H1 (cell line): ENCODE measurements at regions not wholly inside any gene's neighbourhood (a gene's known extent, or its start where the extent isn't known, plus 50 kb on each side); places are given as distances from the start of the nearest gene placed in this dataset.

ENCODE experiments used
- CTCF ChIA-PET: fragments of 300-600 bp; sonication (Branson Sonifier 250); formaldehyde crosslinking; loops from one replicate; lab custom pipeline; 2021; ENCODE audit not compliant: partially characterized antibody; lab: Charles Lee
- POLR2A ChIA-PET: fragments of 300-600 bp; sonication (Branson Sonifier 250); formaldehyde crosslinking; loops from one replicate; lab custom pipeline; 2021; ENCODE audit warnings: inconsistent platforms; ENCODE audit not compliant: partially characterized antibody; lab: Charles Lee
- DNase-seq, 2 experiments: peaks; one replicate each; pipeline versions ENCODE4 v3.0.0 to v3.0.0-alpha.2; 2010 to 2022; ENCODE audit warnings: low spot score in 2 of 2, low read depth in 1 of 2, mixed read lengths in 1 of 2
- FAIRE-seq: peaks from 2 replicates; lab custom pipeline; 2011; peaks lifted over from hg19 to GRCh38; lab: Jason Lieb, UNC
- H2AFZ ChIP-seq: 2 replicates; pipeline ENCODE4 v1.8.1; 2012; ENCODE audit warnings: low read length, inconsistent platforms
- H2AK5ac ChIP-seq: 2 replicates; pipeline ENCODE4 v1.6.1; 2013; ENCODE audit warnings: low read depth, low read length
- H2BK120ac ChIP-seq: replicated peaks from 2 replicates; pipeline ENCODE3; 2013; ENCODE audit warnings: low read depth, low read length, inconsistent platforms
- H2BK12ac ChIP-seq: 2 replicates; pipeline ENCODE4 v1.6.1; 2013; ENCODE audit warnings: low read depth, low read length
- H2BK15ac ChIP-seq: 2 replicates; pipeline ENCODE4 v1.6.1; 2013; ENCODE audit warnings: low read length
- H2BK20ac ChIP-seq: 2 replicates; pipeline ENCODE4 v1.6.1; 2013; ENCODE audit warnings: low read length
- H2BK5ac ChIP-seq: 2 replicates; pipeline ENCODE4 v1.6.1; 2013; ENCODE audit warnings: low read depth, low read length
- H3K14ac ChIP-seq: 2 replicates; pipeline ENCODE4 v1.6.1; 2013; ENCODE audit warnings: inconsistent platforms; ENCODE audit not compliant: insufficient read length
- H3K18ac ChIP-seq: 2 replicates; pipeline ENCODE4 v1.6.1; 2013; ENCODE audit warnings: low read length; ENCODE audit errors: extremely low read depth
- H3K23ac ChIP-seq: 2 replicates; pipeline ENCODE4 v1.6.1; 2013; ENCODE audit warnings: inconsistent platforms; ENCODE audit not compliant: insufficient read length
- H3K23me2 ChIP-seq: 2 replicates; pipeline ENCODE4 v1.6.1; 2013; ENCODE audit warnings: low read depth, low read length
- H3K27ac ChIP-seq: 2 replicates; pipeline ENCODE4 v1.6.1; 2011; ENCODE audit warnings: low read depth, low read length, inconsistent platforms
- H3K27me3 ChIP-seq, 4 experiments: replicated peaks in 1 of 4; 1 replicate in 1 of 4; 2 replicates in 3 of 4; pipeline versions ENCODE4 v1.6.1 to v1.8.1; 2011 to 2013; ENCODE audit warnings: low read length in 3 of 4, mild to moderate bottlenecking in 3 of 4, inconsistent platforms in 2 of 4, mixed read lengths in 2 of 4, moderate library complexity in 1 of 4; ENCODE audit not compliant: control insufficient read depth in 3 of 4, insufficient read depth in 3 of 4; ENCODE audit errors: extremely low read depth in 1 of 4
- H3K36me3 ChIP-seq, 4 experiments: 2 replicates each; pipeline versions ENCODE4 v1.6.1 to v1.8.1; 2011 to 2013; ENCODE audit warnings: mild to moderate bottlenecking in 4 of 4, low read length in 3 of 4, moderate library complexity in 2 of 4, control low read depth in 1 of 4, inconsistent platforms in 1 of 4; ENCODE audit not compliant: insufficient read depth in 4 of 4, control insufficient read depth in 2 of 4
- H3K4ac ChIP-seq: replicated peaks from 2 replicates; pipeline ENCODE3; 2013; ENCODE audit warnings: low read length, low read depth, mixed read lengths, inconsistent platforms; ENCODE audit not compliant: insufficient read length
- H3K4me1 ChIP-seq, 4 experiments: replicated peaks in 1 of 4; 1 replicate in 1 of 4; 2 replicates in 3 of 4; pipeline versions ENCODE4 v1.6.1 to v1.8.1; 2011 to 2013; ENCODE audit warnings: low read length in 3 of 4, inconsistent platforms in 2 of 4, mixed read lengths in 1 of 4; ENCODE audit not compliant: insufficient read depth in 4 of 4, control insufficient read depth in 3 of 4
- H3K4me2 ChIP-seq, 2 experiments: 2 replicates each; pipeline versions ENCODE4 v1.6.1 to v1.8.1; 2011 to 2013; ENCODE audit warnings: low read depth in 2 of 2, low read length in 2 of 2, control low read depth in 1 of 2, inconsistent platforms in 1 of 2, mild to moderate bottlenecking in 1 of 2; ENCODE audit not compliant: insufficient read depth in 1 of 2
- H3K4me3 ChIP-seq, 4 experiments: fragments of 200-600, 300-600 bp in 1 of 4; sonication (generic), shearing (Covaris generic), sonication (Bioruptor Twin) in 1 of 4; 2 replicates each; pipeline versions ENCODE4 v1.5.1 to v1.8.1; 2011 to 2016; ENCODE audit warnings: low read length in 4 of 4, low read depth in 3 of 4, control low read depth in 2 of 4, inconsistent platforms in 2 of 4, mild to moderate bottlenecking in 2 of 4, mixed read lengths in 1 of 4, moderate library complexity in 1 of 4; ENCODE audit not compliant: insufficient read depth in 2 of 4; ENCODE audit errors: extremely low read depth in 1 of 4
- H3K56ac ChIP-seq: replicated peaks from 2 replicates; pipeline ENCODE3; 2013; ENCODE audit warnings: low read depth, mild to moderate bottlenecking, mixed read lengths, low read length, inconsistent platforms; ENCODE audit not compliant: insufficient read length
- H3K79me1 ChIP-seq: 2 replicates; pipeline ENCODE4 v1.6.1; 2013; ENCODE audit warnings: low read depth, low read length, control low read depth
- H3K79me2 ChIP-seq, 2 experiments: 2 replicates each; pipeline versions ENCODE4 v1.6.1 to v1.8.1; 2012 to 2013; ENCODE audit warnings: low read length in 2 of 2, mild to moderate bottlenecking in 2 of 2, inconsistent platforms in 1 of 2; ENCODE audit not compliant: insufficient read depth in 2 of 2, control insufficient read depth in 1 of 2
- H3K9ac ChIP-seq, 4 experiments: replicated peaks in 1 of 4; 1 replicate in 1 of 4; 2 replicates in 3 of 4; pipeline versions ENCODE4 v1.6.1 to v1.8.1; 2011 to 2013; ENCODE audit warnings: low read depth in 3 of 4, low read length in 3 of 4, control low read depth in 2 of 4, mild to moderate bottlenecking in 2 of 4, moderate library complexity in 2 of 4, inconsistent platforms in 1 of 4; ENCODE audit errors: extremely low read depth in 1 of 4
- H3K9me3 ChIP-seq, 2 experiments: 2 replicates each; pipeline versions ENCODE4 v1.6.1 to v1.8.1; 2012 to 2013; ENCODE audit warnings: mild to moderate bottlenecking in 2 of 2, moderate library complexity in 2 of 2, control low read depth in 1 of 2, inconsistent platforms in 1 of 2, low read depth in 1 of 2, low read length in 1 of 2, mixed read lengths in 1 of 2; ENCODE audit not compliant: insufficient read depth in 2 of 2
- H4K20me1 ChIP-seq, 2 experiments: replicated peaks in 1 of 2; 2 replicates each; pipeline versions ENCODE3 to v1.8.1; 2011 to 2013; ENCODE audit warnings: inconsistent platforms in 2 of 2, low read length in 2 of 2, mild to moderate bottlenecking in 1 of 2; ENCODE audit not compliant: insufficient read depth in 2 of 2, control insufficient read depth in 1 of 2
- H4K5ac ChIP-seq: 2 replicates; pipeline ENCODE4 v1.6.1; 2013; ENCODE audit warnings: low read length, low read depth, mixed read lengths, inconsistent platforms; ENCODE audit not compliant: insufficient read length
- H4K8ac ChIP-seq: 2 replicates; pipeline ENCODE4 v1.8.0; 2013; ENCODE audit warnings: mild to moderate bottlenecking, moderate library complexity, low read length, inconsistent platforms; ENCODE audit not compliant: insufficient read depth; ENCODE audit errors: extremely low read depth
- H4K91ac ChIP-seq: replicated peaks from 2 replicates; pipeline ENCODE3; 2013; ENCODE audit warnings: low read length, mixed read lengths, inconsistent platforms; ENCODE audit not compliant: insufficient read length
- RBBP5 ChIP-seq: IDR thresholded peaks from 2 replicates; pipeline ENCODE4 v1.7.1; 2012; ENCODE audit warnings: low read depth, mild to moderate bottlenecking, inconsistent platforms, low read length, moderate library complexity, borderline replicate concordance
- SP4 ChIP-seq: IDR thresholded peaks from 2 replicates; pipeline ENCODE4 v1.6.1; 2012; ENCODE audit warnings: low read length, inconsistent platforms
- WGBS, 2 experiments: shearing (Covaris generic) in 1 of 2; methylation state at CpG; one replicate each; pipeline versions ENCODE4 v1.1.6 to v1.1.7; 2013 to 2015; ENCODE audit warnings: low lambda C conversion rate in 2 of 2, mixed read lengths in 2 of 2, inconsistent platforms in 1 of 2, low coverage in 1 of 2, missing lambda C conversion rate in 1 of 2; ENCODE audit not compliant: insufficient replicate concordance in 2 of 2, insufficient coverage in 1 of 2, insufficient read length in 1 of 2; ENCODE audit errors: extremely low coverage in 1 of 2, missing lambda C conversion rate in 1 of 2; 5-methylcytosine and 5-hydroxymethylcytosine counted together

DNA sequence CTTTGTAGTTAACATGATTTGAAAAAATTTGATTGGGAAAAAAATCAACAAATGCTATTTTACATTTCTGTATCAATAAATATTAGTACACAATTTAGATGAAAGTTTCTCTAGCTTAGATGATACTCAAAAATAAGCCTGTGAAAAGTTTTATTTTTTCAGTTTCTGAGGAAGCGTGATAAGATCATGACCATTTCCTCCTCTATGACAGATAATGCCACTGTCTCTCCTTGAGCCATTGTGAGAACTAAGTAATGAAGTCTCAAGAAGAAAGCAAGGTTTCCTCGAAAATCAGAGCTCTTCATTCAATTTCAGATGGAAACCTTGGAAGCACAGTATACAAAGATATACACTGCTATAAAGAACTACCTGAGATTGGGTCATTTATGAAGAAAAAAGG, 395.0 kb downstream of the HDGFL1 start:
- Histone ChIP-seq H3K23me2 (no peaks in the 10 kb centered on the region), H4K20me1 (no peaks in the 10 kb centered on the region), H2BK120ac (no peak overlapping the region), H4K91ac (no peak overlapping the region), H3K4me2 (no peak overlapping the region), H3K27me3 (no peaks in the 10 kb centered on the region), H3K4me3 (no peak overlapping the region), H2AFZ (no peak overlapping the region), H3K27ac (no peak overlapping the region), H3K4me1 (no peaks in the 10 kb centered on the region), H3K36me3 (no peaks in the 10 kb centered on the region), H2BK12ac (no peak overlapping the region), H3K14ac (no peak overlapping the region), H2BK5ac (no peak overlapping the region), H3K9me3 (no peaks in the 10 kb centered on the region), H3K79me2 (no peaks in the 10 kb centered on the region), H4K8ac (no peak overlapping the region), H3K18ac (no peak overlapping the region), H3K56ac (no peak overlapping the region), H2AK5ac (no peak overlapping the region), H4K5ac (no peak overlapping the region), H2BK15ac (no peak overlapping the region), H3K4ac (no peak overlapping the region), H3K23ac (no peak overlapping the region), H3K9ac (no peak overlapping the region), H2BK20ac (no peak overlapping the region), H3K79me1 (no peaks in the 10 kb centered on the region)
- no peak for TF ChIP-seq RBBP5
- TF ChIP-seq SP4, result no peak
- POLR2A ChIA-PET, result no interaction called here
- FAIRE-seq, result no peak
- no peak for DNase-seq
- CTCF ChIA-PET, result interaction anchor here (1.0 kb wide), 1 partner anchor 48 kb away, joined by 4 read pairs; no protein-coding TSS in a partner anchor
- 89% methylated on average over 2 of the region's 2 CpGs; no CpG with 5 or more reads in 1 of the 2 experiments for WGBS, 2 experiments
